GM19099 (cell line): ENCODE measurements at regions not wholly inside any gene's neighbourhood (a gene's known extent, or its start where the extent isn't known, plus 50 kb on each side); places are given as distances from the start of the nearest gene placed in this dataset.

Experiments used
- POLR2A ChIP-seq: IDR thresholded peaks from 3 replicates; pipeline ENCODE4 v1.6.1; 2011; ENCODE audit warnings: low read depth; ENCODE audit not compliant: insufficient read length; ENCODE audit errors: extremely low read depth

DNA sequence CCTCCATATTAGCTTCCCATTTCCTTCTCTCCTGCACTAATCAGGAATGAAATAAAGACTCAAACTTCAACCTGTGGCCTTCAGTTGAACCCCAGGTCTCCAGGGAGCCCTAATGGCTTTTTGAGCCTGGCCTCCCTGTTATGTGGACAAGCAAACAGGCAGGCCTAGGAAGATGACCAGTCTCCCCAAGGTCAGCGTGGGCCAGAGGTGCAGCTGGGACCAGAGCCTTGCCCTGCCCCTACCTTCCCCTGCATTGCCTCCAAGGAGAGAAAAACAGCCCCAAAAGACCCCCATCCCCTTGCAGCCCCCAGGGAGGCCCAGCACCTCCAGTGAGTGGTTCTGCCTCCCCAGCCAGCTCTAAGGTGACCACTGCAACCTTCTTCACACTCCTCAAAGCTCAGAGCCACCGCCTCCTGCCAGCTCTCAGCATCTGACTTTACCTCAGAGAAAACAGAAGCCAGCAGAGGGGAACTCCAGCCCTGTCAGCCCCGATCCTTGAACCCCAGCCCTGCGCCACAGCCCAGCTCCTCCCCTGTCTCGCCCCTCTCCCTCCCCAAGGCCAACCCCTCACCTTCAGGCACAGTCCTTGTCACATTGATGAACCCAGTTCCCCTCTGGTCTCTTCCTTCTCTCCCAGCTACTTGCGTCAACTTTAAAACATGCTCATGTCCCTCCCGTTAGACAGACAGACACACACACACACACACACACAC lies 59.5 kb upstream of the ID2 start:
- TF ChIP-seq POLR2A = no peak

DNA sequence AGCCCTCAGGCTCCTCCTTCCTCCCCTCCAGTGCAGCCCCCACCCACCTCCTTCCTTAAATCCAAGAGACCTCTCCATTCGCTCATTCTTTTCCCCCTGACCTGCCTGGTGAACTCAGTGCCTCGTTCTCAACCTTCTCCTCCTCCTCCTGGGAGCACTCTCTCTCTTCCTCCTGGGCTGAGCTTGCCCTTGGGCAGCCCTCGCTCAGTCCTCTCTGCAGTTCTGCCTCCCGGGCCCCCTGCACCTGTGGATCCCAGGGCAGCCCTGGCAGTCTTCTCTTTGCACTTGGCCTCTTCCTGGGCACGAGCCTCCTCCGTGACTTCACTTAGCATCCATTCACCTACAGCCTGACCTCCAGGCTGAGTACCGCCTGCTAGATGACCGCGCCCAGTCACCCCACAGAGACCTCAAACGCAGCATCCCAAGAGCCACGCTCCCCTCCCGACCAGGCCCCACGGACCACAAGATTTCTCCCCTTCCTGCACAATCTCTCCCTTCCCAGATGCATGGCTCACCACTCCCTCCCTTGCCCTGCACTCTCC lies 58.9 kb upstream of the ID2 start:
- no peak for TF ChIP-seq POLR2A

DNA sequence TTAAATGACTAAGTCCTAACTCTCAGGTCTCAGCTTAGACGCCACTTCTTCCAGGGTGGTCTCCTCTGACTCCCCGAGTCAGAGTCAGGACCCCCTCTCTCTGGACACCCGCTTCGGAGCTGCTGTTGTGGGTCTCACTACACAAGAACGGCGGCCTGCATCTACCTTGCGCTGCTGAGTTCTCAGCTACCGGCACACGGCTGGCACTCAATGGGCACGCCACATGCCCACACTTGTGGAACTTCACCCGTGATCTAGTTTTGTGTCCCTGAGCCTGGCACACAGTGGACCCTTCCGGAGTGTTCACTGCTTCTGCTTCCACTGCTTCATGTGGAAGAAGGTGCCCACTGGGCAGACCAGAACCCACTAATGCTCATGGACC lies 58.3 kb upstream of the ID2 start:
- TF ChIP-seq POLR2A = no peak

DNA sequence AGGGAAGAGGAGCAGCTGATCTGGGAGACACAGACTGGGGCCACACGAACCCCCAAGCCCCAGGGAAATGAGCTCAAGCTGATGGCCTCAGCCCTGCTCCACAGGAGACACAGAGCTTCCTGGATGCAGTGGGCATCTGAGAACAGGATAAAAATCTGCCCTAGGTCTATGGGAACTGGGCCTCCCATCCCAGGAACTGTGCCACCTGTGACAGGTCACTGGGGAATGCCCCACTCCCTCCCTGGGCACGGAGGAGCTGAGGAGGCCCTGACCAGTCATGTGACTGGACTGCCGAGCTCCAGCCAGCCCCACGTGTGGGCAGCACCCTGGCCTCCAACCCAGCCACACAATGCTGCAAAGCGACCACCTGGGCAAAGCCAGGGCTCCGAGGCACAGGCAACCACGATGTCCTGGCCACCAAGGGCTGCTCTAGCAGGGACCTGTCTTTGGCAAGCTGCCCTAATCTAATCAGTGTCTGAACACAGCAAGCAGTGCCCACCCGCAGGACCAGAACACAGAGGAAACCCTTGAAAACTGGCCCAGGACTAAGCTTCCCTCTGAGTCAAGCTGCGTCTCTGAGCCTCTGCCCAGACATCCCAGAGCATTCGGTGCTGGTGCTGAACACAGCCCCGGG lies 57.8 kb upstream of the ID2 start:
- no peak for TF ChIP-seq POLR2A

DNA sequence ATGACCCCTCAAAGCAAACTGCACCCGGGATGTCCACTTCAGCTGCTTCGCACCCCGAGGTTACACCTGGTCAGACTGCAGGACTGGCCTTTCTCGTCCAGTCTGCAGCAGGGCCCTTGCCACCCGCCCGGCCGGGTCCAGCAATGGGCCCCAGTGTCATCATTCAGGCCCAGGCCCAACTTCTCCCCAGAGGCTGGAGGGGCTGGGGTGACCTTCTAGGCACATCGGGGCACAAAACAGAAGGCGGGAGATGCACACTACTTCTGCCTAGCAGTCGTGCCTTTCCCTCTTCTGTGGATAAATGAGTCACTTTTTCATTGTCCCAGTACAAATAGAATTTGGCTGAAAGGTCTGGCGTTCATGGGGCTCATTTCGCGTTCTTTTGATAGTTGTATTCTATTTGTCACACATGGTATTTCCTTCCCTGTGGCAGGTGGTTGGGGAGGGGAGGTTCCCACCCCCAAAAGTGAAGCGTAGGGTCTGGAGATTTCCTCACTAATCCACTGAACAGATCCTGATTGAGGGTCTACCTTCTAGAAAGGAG lies 56.9 kb upstream of the ID2 start:
- no peak for TF ChIP-seq POLR2A

DNA sequence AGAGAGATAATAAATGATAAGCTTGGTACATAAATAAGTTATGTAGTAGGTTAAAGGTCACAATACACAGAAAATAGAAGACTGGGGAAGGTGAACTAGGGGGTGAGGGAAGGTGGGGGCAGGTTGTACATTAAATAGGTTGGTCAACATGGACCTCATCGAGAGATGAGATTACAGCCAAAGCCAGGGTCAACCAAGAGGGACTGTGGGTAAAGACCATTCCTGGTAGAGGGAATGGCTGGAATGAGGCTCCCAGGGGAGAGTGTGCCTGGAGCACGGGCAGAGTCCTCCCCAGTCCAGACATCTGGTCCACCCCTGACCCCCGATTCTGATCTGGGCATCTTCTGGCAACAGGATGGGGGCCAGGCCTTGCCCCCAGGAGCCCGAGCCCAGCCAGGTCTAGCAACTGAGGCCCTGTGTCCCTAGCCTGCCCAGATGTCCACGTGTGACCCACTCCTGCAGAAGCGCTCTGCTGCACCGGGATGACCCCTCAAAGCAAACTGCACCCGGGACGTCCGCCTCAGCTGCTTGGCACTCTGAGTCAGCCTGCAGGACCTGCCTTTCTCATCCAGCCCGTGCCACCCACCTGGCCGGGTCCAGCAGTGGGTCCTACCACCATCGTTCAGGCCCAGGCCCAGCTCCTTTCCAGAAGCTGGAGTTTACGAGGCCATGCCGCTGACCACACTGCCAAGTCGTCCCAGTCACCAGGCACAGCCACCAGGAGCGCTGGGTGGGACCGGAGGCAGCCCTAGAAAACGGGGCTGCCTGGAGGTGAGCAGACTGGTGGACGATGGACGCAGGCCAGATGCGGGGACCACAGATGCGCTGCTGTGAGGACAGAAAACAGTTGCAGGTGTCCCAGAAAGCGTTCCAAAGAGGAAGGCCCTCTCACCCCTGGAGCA lies 56.2 kb upstream of the ID2 start:
- no peak for TF ChIP-seq POLR2A

DNA sequence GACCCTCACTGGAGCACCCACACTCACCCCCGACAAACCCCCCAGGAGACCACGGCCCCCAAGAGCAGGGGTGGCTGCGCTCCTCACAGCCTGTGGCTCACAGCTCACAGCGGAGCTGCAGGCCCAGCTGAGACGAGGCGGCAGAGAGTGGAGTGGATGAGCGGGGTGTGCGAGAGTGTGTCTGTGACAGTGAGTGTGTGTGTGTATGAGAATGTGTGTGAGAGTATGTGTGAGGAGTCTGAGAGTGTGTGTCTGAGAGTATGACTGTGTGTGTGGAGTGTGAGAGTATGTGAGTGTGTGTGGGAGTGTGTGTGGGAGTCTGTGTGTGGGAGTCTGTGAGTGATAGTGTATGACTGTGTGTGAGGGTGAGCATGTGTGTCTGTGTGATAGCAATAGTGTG lies 55.3 kb upstream of the ID2 start:
- no peak for TF ChIP-seq POLR2A

DNA sequence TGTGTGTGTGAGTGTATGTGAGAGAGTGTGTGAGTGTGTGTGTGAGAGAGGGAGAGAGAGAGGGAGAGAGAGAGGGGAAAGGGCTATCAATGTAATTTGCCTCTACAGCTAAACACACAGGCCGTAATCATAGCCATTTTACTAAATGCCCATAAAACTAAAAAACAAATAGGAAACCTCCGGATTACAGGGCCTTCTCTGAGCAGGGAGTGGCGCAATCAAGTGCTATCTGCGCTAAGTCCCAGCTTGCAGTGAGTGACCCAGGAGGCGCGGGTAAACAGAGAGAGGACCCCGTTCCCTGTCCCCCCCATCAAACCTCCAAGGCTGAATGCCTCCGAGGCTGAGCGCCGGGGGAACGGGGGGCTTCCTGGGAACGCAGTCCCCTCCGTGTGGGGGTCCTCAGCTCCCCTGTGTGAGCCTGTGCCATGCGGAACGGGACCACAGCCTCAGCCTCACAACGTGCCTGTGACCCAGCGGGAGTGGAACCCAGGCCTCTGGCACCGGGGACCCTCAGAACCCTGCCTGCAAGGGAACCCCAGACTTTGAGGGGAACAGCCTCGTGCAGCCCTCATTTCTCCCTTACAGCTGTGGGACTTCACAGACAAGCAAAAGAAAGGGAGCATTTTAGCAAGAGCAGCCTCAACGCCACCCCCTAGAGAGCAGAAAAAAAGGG lies 54.7 kb upstream of the ID2 start:
- TF ChIP-seq POLR2A = no peak

DNA sequence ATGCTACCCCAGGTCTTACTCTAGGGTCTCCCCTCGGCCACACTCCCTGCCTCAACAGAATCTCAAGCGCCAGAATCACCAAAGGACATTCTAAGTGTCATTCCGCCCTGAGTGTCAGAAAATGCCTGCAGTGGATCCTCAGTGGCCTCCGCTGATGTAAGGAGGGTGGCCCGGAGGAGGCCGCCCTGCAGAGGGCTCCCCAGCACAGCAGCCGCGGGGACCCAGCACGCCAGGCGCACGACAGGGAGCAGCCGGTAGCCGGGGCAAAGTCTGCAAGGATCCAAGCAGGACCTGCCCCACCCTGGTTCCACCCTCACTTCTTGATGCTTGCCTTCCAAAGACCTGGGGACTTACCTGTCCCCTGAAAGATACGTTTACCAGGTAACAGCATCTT lies 54.2 kb upstream of the ID2 start:
- no peak for TF ChIP-seq POLR2A

DNA sequence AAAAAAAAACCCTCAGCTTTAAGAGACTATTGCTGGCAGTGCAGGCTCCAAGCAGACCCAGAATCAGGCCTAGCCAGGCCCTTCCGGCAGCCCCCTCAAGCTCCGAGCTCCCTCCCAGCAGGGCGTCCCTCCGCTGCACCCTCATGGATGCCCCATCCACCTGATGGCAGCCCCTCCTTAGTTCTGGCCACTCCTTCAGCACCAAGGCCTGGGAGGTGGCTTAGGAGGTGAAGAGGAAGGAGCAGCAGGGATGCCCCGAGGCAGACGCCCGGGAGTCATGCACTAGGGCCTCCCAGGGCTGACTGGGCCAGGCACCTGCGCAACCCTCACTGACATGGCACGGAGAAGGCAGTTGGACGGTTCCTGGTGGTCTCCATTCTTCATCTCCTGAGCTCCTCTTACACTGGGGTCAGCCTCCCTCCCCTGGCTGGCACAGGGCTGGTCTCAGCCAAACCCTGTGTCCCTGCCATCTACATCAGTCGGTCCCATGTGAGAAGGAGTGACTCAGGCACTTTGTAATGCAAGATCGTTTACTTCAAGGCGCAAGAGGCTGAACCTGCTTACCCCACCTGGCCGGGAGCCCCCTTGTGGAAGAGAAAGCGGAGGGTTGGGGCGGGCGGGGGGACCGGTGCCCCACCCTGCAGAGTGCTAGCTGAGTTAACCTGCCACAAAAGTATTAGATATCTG lies 53.5 kb upstream of the ID2 start:
- TF ChIP-seq POLR2A = no peak

DNA sequence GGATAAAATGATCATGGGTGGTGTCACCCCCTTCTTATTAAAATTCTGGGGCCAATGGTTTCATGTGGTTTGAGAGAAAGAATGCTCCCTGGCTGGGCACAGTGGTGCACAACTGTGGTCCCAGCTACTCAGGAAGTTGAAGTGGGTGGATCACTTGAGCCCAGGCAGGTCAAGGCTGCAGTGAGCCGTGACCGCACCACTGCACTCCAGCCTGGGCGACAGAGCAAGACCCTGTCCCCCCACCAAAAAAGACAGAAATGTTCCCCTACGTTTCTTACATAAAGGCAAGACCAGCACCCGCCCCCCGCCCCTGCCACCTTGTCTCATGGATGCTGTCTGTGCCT lies 53.0 kb upstream of the ID2 start:
- TF ChIP-seq POLR2A = no peak

DNA sequence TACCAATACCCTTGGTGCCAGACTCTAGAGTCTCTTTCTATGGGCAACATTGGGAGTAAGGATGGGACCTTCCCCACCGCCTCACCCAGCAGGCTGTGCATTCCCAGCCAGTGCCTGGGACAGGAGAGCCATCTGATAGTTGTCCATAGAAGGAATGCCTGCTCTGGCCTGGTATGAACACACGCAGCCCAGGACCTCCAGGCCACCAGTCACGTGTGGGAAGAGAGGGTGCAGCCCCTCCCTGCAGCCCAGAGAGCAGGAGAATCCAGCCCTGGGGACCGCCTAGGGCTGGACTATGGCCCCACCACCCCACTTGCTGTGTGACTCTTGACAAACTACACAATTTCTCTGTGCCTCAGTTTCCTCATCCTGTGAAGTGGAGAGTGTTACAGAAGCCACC lies 52.5 kb upstream of the ID2 start:
- no peak for TF ChIP-seq POLR2A

DNA sequence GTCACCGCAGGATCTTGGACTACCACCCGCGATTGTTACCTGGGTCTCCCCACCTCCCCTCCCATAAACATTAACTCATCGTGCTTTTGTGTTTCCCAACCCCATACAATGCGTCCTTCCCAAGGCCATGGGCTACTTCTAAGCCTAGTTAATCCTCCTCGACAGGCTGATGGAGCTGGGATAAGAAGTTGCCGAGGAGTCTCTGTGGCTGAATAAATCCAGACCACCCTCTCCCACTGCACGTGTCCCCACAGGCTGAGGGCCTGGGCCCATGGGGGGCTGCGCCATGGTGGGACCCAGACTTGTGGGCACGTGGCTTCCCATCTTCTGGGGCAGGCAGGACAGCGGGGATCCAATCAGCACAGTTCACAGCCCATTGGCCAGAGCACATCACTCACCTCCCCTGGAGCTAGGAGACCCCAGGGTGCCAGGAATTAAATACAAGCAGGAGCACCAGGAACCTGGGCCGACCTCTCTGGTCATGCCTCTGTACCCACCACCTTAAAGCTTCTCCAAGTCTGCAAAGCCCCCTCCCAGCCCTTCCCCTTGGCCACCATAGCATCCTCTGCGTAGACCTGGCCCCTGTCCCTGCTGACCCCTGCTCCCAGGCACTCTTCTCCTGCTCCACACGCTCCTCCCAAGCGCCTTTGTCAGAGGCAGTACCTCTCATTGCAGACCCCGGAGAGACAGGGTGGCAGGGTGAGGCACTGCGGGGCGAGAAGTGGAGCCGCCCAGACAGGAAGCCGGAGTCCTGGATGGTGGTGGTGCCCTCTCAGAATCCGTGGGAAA lies 51.0 kb upstream of the ID2 start:
- TF ChIP-seq POLR2A = no peak
